Panc1 (cell line): ENCODE measurements at regions not wholly inside any gene's neighbourhood (a gene's known extent, or its start where the extent isn't known, plus 50 kb on each side); places are given as distances from the start of the nearest gene placed in this dataset.

Source experiments
- POLR2AphosphoS5 ChIP-seq: IDR thresholded peaks from 2 replicates; pipeline ENCODE4 v1.6.1; 2012; ENCODE audit warnings: mild to moderate bottlenecking, low read depth, low read length, moderate library complexity
- SIN3A ChIP-seq: IDR thresholded peaks from 2 replicates; pipeline ENCODE4 v1.6.1; 2012; ENCODE audit warnings: low read depth, mild to moderate bottlenecking, low read length, moderate library complexity, borderline replicate concordance; ENCODE audit not compliant: insufficient read depth
- TF ChIP-seq, protein P1 (sequence below): fragments of 450-650 bp; IDR thresholded peaks from 2 replicates; pipeline ENCODE4 v1.5.1; 2017; ENCODE audit warnings: mild to moderate bottlenecking

DNA sequence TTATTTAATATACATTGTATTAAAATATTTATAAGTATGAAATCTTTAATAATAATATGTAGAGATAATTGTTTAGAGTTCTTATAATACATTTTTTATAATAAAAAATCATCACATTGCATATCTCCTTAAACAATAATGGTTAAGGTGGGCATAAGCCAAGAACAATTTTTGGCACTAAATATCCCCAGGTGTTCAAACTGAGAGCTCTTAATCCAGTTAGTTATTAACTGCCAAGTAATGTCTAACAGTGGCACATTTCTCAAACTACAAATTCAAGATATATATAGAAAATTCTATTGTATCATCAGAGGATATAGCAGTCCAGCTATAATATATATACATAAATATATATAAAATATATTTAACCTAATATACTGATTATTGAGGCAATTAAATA is 680.8 kb downstream of the SI start:
- TF ChIP-seq, protein P1, sequence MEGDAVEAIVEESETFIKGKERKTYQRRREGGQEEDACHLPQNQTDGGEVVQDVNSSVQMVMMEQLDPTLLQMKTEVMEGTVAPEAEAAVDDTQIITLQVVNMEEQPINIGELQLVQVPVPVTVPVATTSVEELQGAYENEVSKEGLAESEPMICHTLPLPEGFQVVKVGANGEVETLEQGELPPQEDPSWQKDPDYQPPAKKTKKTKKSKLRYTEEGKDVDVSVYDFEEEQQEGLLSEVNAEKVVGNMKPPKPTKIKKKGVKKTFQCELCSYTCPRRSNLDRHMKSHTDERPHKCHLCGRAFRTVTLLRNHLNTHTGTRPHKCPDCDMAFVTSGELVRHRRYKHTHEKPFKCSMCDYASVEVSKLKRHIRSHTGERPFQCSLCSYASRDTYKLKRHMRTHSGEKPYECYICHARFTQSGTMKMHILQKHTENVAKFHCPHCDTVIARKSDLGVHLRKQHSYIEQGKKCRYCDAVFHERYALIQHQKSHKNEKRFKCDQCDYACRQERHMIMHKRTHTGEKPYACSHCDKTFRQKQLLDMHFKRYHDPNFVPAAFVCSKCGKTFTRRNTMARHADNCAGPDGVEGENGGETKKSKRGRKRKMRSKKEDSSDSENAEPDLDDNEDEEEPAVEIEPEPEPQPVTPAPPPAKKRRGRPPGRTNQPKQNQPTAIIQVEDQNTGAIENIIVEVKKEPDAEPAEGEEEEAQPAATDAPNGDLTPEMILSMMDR = no peak
- TF ChIP-seq SIN3A (no peak), POLR2AphosphoS5 (no peak)
